ENCODE measurements at regions not wholly inside any gene's neighbourhood (a gene's known extent, or its start where the extent isn't known, plus 50 kb on each side); places are given as distances from the start of the nearest gene placed in this dataset.

- DNase-seq, result no peak
These were observed 224.3 kb upstream of the S1PR3 start for GRCh38 chr9:88766778-88767503.

DNA sequence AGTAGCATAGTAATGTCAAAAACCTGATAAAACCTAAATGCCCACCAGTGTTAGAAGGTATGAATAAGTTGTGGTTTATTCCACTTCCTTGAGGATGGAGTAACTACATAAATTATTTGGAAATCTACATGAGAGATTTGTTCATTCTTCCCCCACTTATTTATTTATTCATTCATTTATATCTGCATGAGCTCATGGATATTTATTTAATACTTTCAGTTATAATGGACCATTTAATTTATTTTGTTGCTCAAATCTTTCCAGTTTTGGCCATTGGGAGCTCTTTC, 223.8 kb upstream of the S1PR3 start:
- DNase-seq, result no peak

- no peak for DNase-seq
These were observed 218.7 kb upstream of the S1PR3 start for GRCh38 chr9:88772575-88772974.

GRCh38 chr9:88773126-88773525, 218.1 kb upstream of the S1PR3 start:
- no peak for DNase-seq

GRCh38 chr9:88773627-88774244, 217.5 kb upstream of the S1PR3 start:
- DNase-seq, result no peak

- DNase-seq, result no peak
These were observed 216.2 kb upstream of the S1PR3 start for GRCh38 chr9:88775037-88775471.

- no peak for DNase-seq
These were observed 215.7 kb upstream of the S1PR3 start for GRCh38 chr9:88775559-88775958.

GRCh38 chr9:88775966-88776365, 215.3 kb upstream of the S1PR3 start:
- no peak for DNase-seq

DNA sequence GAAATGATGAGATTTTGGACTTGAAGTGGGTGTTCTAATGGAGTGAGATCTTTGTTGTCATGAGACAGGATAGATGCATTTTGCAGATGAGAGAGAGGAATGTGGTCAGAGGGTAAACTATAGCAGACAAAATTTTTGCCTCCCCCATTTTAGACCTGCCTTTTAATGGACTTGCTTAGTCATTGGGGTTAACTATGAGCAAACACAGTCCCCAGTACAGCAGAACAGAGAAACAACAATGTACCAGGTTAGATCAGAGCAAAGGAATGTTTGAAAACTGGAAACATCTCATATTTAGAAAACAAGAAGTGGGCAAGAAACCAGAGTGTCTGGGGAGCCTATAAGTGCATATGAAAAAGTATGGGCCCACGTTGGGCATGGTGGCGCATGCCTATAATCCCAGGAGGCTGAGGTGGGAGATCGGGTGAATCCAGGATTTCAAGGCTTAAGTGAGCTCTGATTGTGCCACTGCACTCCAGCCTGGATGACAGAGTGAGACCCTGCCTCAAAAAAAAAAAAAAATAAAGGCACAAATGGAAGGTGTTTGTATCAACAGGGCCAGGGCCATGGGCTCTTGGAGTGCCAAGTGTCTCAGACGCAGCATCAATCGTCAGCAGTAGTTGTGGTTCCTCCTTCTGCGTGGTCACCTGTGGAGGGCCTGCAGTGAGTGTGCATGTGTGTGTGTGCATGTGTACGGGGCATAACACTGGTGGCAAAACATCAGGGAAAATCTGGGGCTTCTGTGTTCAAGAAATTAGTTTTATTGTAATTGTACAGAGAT, 214.4 kb upstream of the S1PR3 start:
- DNase-seq, result no peak

DNA sequence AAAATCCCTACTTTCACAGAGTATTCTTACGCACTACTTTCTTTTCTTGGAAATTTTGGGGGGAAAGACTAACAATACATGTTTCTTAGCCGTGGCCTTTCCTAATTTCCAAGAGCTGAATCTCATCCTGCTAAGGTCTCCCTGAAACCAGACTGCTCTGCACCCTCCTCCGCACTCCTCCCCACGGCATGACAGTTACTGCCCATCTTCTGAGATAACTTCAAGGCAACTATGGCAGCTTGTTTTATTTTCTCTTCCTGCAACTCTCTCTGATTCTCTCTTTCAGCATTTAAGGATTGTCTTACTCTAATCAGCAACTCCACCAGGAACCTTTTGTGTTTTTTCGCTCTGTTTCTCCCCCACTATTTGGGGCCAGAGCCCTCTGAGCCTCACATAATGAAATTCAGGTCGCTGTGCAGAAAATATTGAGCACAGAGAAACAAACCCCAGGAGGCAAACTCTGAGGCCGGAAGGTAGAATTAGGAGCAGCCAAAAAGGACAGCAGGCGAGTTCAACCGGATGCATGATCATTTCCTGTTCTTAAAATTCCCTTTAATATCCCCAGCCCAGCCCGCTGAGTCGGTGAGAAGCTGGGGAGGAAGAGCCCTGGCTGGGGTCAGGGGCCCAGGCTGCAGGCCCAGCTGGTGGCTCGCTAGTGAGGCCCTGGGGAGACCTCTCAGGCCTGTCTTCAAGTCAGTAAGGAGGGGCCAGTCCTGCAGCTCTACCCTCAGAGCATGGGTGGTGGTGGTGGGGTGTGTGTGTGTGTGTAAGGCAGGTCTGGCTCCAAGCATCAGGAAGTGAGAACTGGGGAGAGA, 213.6 kb upstream of the S1PR3 start:
- DNase-seq, result peak; percentile 63

DNA sequence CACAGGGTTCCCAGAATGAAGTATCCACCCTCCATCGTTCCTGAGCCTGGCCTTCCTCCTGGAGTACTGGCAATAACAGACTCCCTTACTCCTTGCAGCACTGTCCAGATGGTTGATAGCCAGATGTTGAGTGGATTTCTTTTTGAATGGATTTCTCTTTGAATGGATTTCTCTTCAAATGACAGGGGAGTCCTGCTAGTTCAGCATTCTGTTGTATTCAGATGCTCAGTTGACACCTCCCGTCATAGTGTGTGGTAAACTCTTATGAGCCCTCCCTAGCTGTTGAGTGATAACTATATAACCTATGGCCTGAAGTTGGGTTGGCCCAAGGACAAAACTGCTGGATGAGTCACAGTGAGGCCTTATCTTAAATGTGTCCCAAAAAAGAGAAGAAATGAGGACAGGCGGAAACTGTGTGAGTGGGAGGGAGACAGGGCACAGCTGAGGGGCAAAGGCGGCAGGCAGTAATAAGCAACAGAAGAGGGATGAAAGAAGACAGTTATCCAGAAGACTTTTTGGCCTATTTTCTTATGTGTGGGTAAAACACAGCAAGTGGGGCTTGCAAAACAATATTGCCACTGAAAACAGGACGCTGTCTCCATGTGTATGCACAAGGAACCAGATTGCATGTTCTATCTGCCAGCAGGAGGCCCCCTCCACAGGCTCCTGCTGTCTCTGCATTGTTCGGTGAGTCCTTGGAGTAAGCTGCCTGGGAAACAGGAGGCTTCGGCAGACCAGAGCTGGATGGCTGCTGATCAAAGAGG, 209.5 kb upstream of the S1PR3 start:
- no peak for DNase-seq

DNA sequence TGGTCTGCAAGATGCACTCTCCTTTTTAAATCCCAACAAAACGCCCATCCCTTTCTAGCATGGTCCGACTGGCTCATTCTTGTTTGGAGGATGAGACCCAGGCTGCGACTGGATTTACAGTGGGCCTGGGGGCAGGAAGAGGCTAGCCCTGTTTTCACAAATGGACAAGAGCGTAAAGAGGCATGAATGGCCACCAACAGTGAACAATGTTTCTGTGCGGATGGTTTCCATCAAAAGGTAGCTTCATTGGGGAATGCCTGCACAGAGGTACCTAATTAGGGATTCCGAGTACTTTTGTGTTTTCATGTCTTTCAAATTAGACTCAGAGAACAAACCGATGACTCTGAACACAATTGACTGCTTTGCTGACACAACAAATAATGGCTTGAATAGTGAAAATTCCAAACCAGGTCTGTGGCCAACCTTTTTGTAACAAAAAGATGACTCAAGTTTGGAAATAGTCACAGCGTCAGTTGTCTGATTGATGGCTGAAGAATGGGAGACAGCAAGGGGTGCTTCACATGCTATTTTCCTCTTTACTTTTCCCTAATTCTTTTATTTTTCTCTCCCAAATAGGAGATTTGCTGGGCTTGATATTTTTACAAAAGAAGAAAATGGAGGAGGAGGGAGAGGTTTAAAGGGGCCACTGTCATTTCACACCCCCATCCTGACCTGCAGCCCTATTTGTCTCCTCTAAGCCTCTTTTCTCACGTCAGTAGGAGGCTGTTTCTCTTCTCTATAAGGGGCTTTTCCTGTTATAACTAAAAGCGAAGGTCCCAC, 208.1 kb upstream of the S1PR3 start:
- DNase-seq, result no peak

GRCh38 chr9:88783711-88784083, 207.6 kb upstream of the S1PR3 start:
- no peak for DNase-seq

DNA sequence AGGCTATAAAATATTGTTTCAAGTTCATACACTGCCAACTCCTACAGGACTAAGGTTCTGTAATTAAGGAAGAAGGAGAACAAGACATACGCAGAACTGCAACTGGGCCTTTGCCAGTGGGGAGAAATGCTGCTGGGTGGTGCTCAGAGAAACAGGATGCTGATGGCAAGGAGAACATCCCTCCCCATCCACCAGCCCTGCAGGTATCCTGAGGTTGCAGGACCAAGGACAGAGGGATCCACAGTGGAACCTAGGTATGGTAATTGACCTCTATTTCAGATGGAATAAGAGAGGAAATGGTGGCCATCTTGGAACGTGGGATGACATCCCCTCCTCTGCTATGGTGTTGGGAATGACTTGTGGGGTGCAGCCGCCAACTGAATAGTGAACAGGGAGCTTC, 206.3 kb upstream of the S1PR3 start:
- no peak for DNase-seq

DNA sequence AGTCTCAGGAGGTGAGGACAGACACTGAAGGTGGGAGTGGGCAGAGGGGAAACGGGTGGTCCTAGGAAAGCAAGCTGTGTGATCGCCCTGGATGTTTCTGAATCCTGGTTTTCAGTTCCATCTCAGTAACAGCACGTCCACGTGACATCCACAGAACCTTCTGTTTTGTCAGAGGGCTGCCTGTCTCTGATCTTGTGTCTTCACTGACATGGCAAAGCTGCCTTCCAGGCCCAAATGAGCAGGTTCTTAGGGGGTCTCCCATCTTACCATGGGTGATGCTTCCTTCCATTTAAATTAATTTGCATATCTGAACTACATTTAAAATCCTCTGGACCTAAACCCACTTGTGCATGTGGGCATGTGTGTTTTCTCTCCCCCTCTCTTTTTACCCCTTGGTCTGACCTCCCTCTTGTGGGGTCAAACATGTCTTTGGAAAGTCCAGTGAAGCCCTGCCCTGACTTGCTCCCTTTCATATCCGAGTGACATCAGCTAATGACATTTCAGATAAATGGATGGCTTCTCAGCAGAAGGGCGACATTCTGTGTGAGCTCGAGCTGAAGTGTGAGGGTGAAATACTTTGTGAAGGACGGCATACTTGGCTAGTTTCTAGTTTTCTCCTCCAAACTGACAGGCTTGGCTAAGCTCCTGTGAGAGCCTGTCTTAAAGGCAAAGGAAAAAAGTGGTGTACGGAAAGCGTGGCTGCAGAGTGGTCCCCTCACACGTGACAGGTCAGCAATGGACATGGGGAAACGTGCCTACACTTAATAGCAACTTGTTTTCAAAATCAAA, 204.8 kb upstream of the S1PR3 start:
- DNase-seq, result no peak

GRCh38 chr9:88789785-88790184, 201.5 kb upstream of the S1PR3 start:
- DNase-seq, result no peak

- no peak for DNase-seq
These were observed 200.0 kb upstream of the S1PR3 start for GRCh38 chr9:88791105-88791805.

- DNase-seq, result no peak
These were observed 198.8 kb upstream of the S1PR3 start for GRCh38 chr9:88792502-88792901.

DNA sequence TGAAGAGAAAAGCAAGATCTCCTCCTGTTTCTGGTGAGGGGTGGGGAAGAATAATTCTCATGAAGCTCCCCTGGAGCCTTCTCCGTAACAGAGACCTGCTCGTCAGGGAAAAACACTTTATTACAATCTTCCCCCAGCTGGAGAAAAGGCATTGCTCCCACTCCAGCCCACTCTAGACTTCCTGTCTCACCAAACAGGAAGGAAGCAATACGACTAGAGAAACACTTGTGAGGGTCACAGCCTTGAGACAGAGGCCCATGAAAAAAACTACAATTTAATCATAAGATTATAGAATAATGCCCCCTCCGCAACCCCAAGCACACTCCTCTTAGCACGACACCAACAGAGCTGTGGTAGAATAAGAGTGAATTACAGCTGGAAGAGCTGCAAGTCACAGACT, 197.2 kb upstream of the S1PR3 start:
- DNase-seq, result no peak

GRCh38 chr9:88796947-88797346, 194.3 kb upstream of the S1PR3 start:
- DNase-seq, result no peak
